Peyer's patch (tissue), 4 donors: ENCODE measurements at regions not wholly inside any gene's neighbourhood (a gene's known extent, or its start where the extent isn't known, plus 50 kb on each side); places are given as distances from the start of the nearest gene placed in this dataset.

Experiments
- DNase-seq, 3 donors: peaks; one replicate each; pipeline ENCODE4 v3.0.0-alpha.2; 2017 to 2019
- H3K27ac ChIP-seq, 4 donors: fragments of 200-600 bp; sonication (generic); one replicate each; pipeline ENCODE4 v1.5.1; 2016 to 2019
- H3K27me3 ChIP-seq, 2 donors: fragments of 200-600 bp; sonication (generic); one replicate each; pipeline ENCODE4 v1.5.1; 2019
- H3K36me3 ChIP-seq, 3 donors: fragments of 200-600 bp; sonication (generic); one replicate each; pipeline ENCODE4 v1.5.1; 2016 to 2019
- H3K4me1 ChIP-seq, 4 donors: fragments of 200-600 bp; sonication (generic); one replicate each; pipeline ENCODE4 v1.5.1; 2016 to 2019
- H3K4me3 ChIP-seq, 4 donors: fragments of 200-600 bp; sonication (generic); 1 replicate in 3 of 4; 2 replicates in 1 of 4; pipeline ENCODE4 v1.5.1; 2016 to 2019; ENCODE audit warnings: mild to moderate bottlenecking in 1 of 4
- H3K9me3 ChIP-seq, 4 donors: fragments of 200-600 bp; sonication (generic); one replicate each; pipeline ENCODE4 v1.5.1; 2016 to 2019; ENCODE audit warnings: mild to moderate bottlenecking in 1 of 4
- POLR2A ChIP-seq, 2 donors: fragments of 450-650 bp; IDR thresholded peaks; one replicate each; pipeline ENCODE4 v1.5.1; 2017; ENCODE audit warnings: antibody characterized with exemption in 2 of 2, mild to moderate bottlenecking in 2 of 2, moderate library complexity in 2 of 2
- TF ChIP-seq, protein P1 (sequence below), 6 experiments: fragments of 450-650 bp in 4 of 6; fragments of 200-600 bp in 2 of 6; sonication (generic) in 1 of 6; IDR thresholded peaks; one replicate each; pipeline ENCODE4 v1.5.1; 2017 to 2019; ENCODE audit warnings: antibody characterized with exemption in 6 of 6, mild to moderate bottlenecking in 3 of 6, moderate library complexity in 1 of 6

DNA sequence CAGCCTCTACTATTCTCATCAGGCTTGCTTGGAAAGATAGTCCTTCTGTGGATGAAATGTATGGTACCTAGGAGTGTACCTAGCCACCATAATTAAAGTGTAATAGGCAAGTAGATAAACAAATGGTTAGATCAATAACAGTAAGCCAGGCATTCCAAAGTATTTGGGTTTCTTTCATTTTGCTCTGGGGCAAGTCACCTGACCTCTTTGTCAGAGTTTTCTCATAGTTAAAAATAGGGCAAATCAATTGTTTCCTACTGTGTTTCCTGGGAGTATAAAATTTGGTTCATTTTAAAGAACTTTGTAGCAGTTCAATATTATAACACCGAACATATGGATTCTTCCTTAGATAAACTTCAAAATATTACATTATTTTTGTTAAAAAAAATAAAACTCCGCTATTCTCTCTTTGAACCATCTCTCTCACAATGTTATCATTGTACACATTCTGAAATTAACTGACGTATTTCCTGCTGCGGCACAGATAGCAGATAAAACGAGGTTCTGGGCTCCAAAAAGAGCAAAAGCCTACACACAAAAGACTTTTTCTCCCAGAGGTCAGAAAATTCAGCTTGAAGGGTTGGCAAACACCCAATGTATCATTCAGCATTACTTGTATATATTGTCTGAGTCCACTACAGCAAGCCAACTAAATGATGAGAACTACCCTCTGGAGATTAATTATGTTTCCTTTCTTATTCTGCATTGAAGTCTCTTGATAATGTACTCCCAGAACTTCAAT, 267.9 kb downstream of the COX7C start:
- Histone ChIP-seq H3K4me3 (no peak overlapping the region), H3K4me1 (no peaks in the 10 kb centered on the region), H3K27ac (no peak overlapping the region), H3K27me3 (no peaks in the 10 kb centered on the region), H3K36me3 (no peaks in the 10 kb centered on the region), H3K9me3 (no peaks in the 10 kb centered on the region)
- TF ChIP-seq, protein P1, sequence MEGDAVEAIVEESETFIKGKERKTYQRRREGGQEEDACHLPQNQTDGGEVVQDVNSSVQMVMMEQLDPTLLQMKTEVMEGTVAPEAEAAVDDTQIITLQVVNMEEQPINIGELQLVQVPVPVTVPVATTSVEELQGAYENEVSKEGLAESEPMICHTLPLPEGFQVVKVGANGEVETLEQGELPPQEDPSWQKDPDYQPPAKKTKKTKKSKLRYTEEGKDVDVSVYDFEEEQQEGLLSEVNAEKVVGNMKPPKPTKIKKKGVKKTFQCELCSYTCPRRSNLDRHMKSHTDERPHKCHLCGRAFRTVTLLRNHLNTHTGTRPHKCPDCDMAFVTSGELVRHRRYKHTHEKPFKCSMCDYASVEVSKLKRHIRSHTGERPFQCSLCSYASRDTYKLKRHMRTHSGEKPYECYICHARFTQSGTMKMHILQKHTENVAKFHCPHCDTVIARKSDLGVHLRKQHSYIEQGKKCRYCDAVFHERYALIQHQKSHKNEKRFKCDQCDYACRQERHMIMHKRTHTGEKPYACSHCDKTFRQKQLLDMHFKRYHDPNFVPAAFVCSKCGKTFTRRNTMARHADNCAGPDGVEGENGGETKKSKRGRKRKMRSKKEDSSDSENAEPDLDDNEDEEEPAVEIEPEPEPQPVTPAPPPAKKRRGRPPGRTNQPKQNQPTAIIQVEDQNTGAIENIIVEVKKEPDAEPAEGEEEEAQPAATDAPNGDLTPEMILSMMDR (IDR thresholded peaks at IDR 0.05), result no peak
- TF ChIP-seq POLR2A (IDR thresholded peaks at IDR 0.05), result no peak
- no peak for DNase-seq

DNA sequence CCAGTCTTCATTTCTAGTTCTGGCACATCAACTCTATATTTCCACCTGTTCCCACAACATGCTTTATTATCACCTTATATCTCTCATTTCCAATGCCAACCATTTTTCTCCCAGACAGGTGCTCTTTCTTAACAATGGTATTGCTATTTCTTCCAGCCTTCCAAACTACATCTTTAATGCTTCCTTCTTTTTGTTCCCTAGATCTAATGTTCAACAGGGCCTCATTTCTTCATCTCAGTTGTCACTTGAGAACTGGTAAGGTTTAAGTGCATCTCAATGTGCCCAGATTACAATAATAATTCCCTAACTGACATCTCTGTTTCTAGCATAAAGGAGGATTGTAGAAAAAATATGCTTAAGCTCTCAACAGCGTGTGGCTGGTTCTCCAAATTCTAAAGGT, 272.6 kb downstream of the COX7C start:
- H3K9me3 ChIP-seq, result no peaks in the 10 kb centered on the region
- no peaks in the 10 kb centered on the region for H3K36me3 ChIP-seq
- no peak overlapping the region for H3K4me3 ChIP-seq
- no peaks in the 10 kb centered on the region for H3K4me1 ChIP-seq
- no peak for DNase-seq
- no peaks in the 10 kb centered on the region for H3K27me3 ChIP-seq
- H3K27ac ChIP-seq, result no peak overlapping the region
- TF ChIP-seq, protein P1 (IDR thresholded peaks at IDR 0.05), result no peak
- no peak for TF ChIP-seq POLR2A (IDR thresholded peaks at IDR 0.05)

DNA sequence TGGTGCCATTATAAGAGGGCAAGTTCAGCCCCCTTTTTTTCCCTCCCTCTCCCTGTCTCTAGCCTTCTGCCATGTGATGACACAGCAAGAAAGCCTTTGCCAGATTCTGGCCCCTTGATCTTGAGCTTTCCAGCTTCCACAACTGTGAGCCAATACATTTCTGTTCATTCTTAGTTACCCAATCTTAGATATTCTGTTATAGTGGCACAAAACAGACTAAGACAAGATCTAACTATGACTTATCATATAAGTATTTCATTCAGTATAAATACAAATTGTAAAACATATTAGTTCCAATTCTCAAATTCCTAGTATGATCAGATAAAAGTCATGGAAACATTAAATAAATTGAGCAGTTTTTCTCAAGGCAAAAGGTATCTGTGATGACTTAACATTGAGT, 276.3 kb downstream of the COX7C start:
- H3K4me3 ChIP-seq, result no peak overlapping the region
- no peak for TF ChIP-seq POLR2A (IDR thresholded peaks at IDR 0.05)
- TF ChIP-seq, protein P1 (IDR thresholded peaks at IDR 0.05), result no peak
- DNase-seq, result no peak
- no peaks in the 10 kb centered on the region for H3K36me3 ChIP-seq
- H3K4me1 ChIP-seq, result no peaks in the 10 kb centered on the region
- H3K27me3 ChIP-seq, result no peaks in the 10 kb centered on the region
- H3K27ac ChIP-seq, result no peak overlapping the region
- no peaks in the 10 kb centered on the region for H3K9me3 ChIP-seq

DNA sequence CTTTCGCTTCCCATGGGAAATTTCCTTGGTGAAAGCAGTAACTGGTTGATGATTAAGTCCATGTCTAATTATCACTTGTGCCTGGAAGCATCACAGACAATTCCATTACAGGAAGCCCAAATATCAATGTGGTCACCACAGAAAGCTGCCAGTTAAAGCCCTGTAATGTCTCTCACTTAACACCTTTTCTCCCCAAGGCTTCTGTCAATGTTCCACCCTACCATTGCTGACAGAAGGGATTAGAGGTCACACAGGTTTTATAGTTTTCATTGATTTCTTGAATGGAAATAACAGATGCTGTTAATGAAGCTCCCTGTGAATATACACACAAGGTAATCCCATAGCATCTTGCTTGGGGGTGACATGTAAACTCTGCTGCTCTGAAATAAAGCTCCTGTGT, 279.2 kb downstream of the COX7C start:
- no peak for TF ChIP-seq POLR2A (IDR thresholded peaks at IDR 0.05)
- TF ChIP-seq, protein P1 (IDR thresholded peaks at IDR 0.05), result no peak
- no peak for DNase-seq
- no peaks in the 10 kb centered on the region for H3K4me1 ChIP-seq
- H3K27ac ChIP-seq, result no peak overlapping the region
- H3K27me3 ChIP-seq, result no peaks in the 10 kb centered on the region
- no peaks in the 10 kb centered on the region for H3K36me3 ChIP-seq
- H3K9me3 ChIP-seq, result no peaks in the 10 kb centered on the region
- no peak overlapping the region for H3K4me3 ChIP-seq

DNA sequence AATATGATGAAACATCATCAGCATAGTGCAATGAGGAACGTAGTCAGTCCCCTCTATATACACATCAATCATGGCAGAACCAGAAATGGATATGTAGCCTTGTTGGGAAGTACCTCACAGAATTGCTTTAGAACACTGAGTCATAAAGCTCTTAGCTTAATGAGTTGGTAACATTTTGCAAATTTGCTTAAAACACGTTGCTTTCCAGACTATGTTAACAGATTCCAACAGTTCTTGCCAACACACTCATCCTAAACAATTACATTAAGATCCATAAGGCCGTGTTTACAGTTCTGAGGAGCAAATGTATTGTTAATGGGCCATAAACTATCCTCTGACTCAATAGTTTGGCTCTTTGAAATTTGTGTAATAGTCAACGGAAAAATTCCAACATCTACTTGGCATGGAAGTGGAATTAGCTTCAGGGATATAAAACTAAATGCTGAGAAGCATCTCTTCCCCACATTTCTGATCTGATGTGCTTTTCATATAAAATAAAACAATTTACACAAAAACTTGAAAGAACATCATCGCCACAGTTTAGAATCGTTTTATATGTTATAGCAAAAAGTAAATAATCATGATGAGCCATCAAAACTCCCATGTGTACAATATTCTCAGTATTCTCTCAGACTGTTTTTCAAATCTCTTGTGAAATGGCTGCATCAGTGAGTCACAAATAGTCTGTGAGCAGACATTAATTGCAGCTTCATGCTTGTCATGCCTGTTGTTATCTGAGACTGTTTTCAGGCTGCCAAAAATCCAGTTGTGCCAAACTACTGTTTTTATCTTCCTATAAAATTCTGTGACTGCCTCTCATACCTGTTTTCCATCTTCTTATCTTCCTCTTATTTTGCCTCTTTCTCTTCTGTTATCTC, 291.9 kb downstream of the COX7C start:
- DNase-seq, result no peak
- H3K4me1 ChIP-seq, result no peaks in the 10 kb centered on the region
- TF ChIP-seq, protein P1 (IDR thresholded peaks at IDR 0.05), result no peak
- no peak for TF ChIP-seq POLR2A (IDR thresholded peaks at IDR 0.05)
- H3K27ac ChIP-seq, result no peak overlapping the region
- no peaks in the 10 kb centered on the region for H3K27me3 ChIP-seq
- H3K9me3 ChIP-seq, result no peaks in the 10 kb centered on the region
- H3K36me3 ChIP-seq, result no peaks in the 10 kb centered on the region
- H3K4me3 ChIP-seq, result no peak overlapping the region
